Nucleus accumbens (tissue), 56 donors: ENCODE measurements at regions not wholly inside any gene's neighbourhood (a gene's known extent, or its start where the extent isn't known, plus 50 kb on each side); places are given as distances from the start of the nearest gene placed in this dataset.
A peak's percentile ranks its signal among the peaks of the same experiment; 100 is the strongest.

Experiments used
- DNase-seq, 56 donors: peaks; one replicate each; lab custom pipeline; 2025; lab: John Stamatoyannopoulos, UW

GRCh38 chr22:25365491-25366261, 146.2 kb downstream of the CRYBB2 start:
- no peak for DNase-seq

GRCh38 chr22:25366408-25366807, 147.0 kb downstream of the CRYBB2 start:
- DNase-seq: no peak

GRCh38 chr22:25366876-25367466, 147.5 kb downstream of the CRYBB2 start:
- DNase-seq: no peak

- no peak for DNase-seq
These were observed 148.3 kb downstream of the CRYBB2 start for GRCh38 chr22:25367756-25368155.

- peak in 1 of 56 donors; percentile 6 for DNase-seq
These were observed 148.8 kb downstream of the CRYBB2 start for GRCh38 chr22:25368271-25368670.

GRCh38 chr22:25369041-25369440, 149.6 kb downstream of the CRYBB2 start:
- no peak for DNase-seq

GRCh38 chr22:25370322-25370721, 150.9 kb downstream of the CRYBB2 start:
- DNase-seq: no peak

GRCh38 chr22:25372000-25372595, 152.7 kb downstream of the CRYBB2 start:
- DNase-seq: no peak

GRCh38 chr22:25373961-25374360, 154.5 kb downstream of the CRYBB2 start:
- DNase-seq: no peak

- DNase-seq: no peak
These were observed 155.4 kb downstream of the CRYBB2 start for GRCh38 chr22:25374869-25375268.

- DNase-seq: no peak
These were observed 156.2 kb downstream of the CRYBB2 start for GRCh38 chr22:25375683-25376082.

GRCh38 chr22:25377699-25378098, 158.3 kb downstream of the CRYBB2 start:
- no peak for DNase-seq

GRCh38 chr22:25380122-25380747, 160.8 kb downstream of the CRYBB2 start:
- no peak for DNase-seq

GRCh38 chr22:25382762-25383161, 163.3 kb downstream of the CRYBB2 start:
- DNase-seq: no peak

GRCh38 chr22:25383278-25383820, 163.9 kb downstream of the CRYBB2 start:
- DNase-seq: no peak

- DNase-seq: no peak
These were observed 164.5 kb downstream of the CRYBB2 start for GRCh38 chr22:25383892-25384291.

GRCh38 chr22:25386538-25386884, 167.1 kb downstream of the CRYBB2 start:
- no peak for DNase-seq

GRCh38 chr22:25388415-25388814, 169.0 kb downstream of the CRYBB2 start:
- DNase-seq: no peak

GRCh38 chr22:25388866-25389540, 169.6 kb downstream of the CRYBB2 start:
- peak in 6 of 56 donors; percentile 9 to 23 (median 16) for DNase-seq

GRCh38 chr22:25389541-25389919, 170.1 kb downstream of the CRYBB2 start:
- no peak for DNase-seq
